SK-N-MC (cell line): ENCODE measurements at regions not wholly inside any gene's neighbourhood (a gene's known extent, or its start where the extent isn't known, plus 50 kb on each side); places are given as distances from the start of the nearest gene placed in this dataset.

Experiments used
- DNase-seq: peaks from one replicate; pipeline ENCODE4 v3.0.0-alpha.2; 2011; ENCODE audit warnings: low read depth, low spot score
- H3K27ac ChIP-seq: fragments of 200-600 bp; sonication (generic); 2 replicates; pipeline ENCODE4 v1.5.1; 2016; ENCODE audit warnings: mixed run types
- H3K36me3 ChIP-seq: fragments of 200-600 bp; sonication (generic); 2 replicates; pipeline ENCODE4 v1.6.1; 2017; ENCODE audit warnings: antibody characterized with exemption, low read length, mixed read lengths; ENCODE audit not compliant: insufficient read depth
- H3K4me3 ChIP-seq: fragments of 200-600 bp; sonication (generic); 2 replicates; pipeline ENCODE4 v1.5.1; 2016
- H3K9ac ChIP-seq: fragments of 200-600 bp; sonication (generic); 2 replicates; pipeline ENCODE4 v1.8.0; 2017; ENCODE audit warnings: mixed run types, mixed read lengths; ENCODE audit not compliant: insufficient read length
- H3K9me3 ChIP-seq: fragments of 200-600 bp; sonication (generic); 2 replicates; pipeline ENCODE4 v1.6.1; 2017; ENCODE audit warnings: low read depth, mild to moderate bottlenecking, antibody characterized with exemption, low read length, moderate library complexity, mixed read lengths
- EZH2 ChIP-seq: fragments of 200-600 bp; sonication (generic); IDR thresholded peaks from one replicate; pipeline ENCODE4 v1.6.1; 2017; ENCODE audit warnings: antibody characterized with exemption
- FOXP2 ChIP-seq: optimal IDR thresholded peaks from 2 replicates; pipeline ENCODE3; 2011; ENCODE audit warnings: mild to moderate bottlenecking, moderate library complexity; ENCODE audit not compliant: insufficient read depth; ENCODE audit errors: extremely low read length, control extremely low read depth
- POLR2AphosphoS5 ChIP-seq: IDR thresholded peaks from 2 replicates; pipeline ENCODE4 v1.6.1; 2012; ENCODE audit warnings: mild to moderate bottlenecking, low read depth, low read length, borderline replicate concordance

DNA sequence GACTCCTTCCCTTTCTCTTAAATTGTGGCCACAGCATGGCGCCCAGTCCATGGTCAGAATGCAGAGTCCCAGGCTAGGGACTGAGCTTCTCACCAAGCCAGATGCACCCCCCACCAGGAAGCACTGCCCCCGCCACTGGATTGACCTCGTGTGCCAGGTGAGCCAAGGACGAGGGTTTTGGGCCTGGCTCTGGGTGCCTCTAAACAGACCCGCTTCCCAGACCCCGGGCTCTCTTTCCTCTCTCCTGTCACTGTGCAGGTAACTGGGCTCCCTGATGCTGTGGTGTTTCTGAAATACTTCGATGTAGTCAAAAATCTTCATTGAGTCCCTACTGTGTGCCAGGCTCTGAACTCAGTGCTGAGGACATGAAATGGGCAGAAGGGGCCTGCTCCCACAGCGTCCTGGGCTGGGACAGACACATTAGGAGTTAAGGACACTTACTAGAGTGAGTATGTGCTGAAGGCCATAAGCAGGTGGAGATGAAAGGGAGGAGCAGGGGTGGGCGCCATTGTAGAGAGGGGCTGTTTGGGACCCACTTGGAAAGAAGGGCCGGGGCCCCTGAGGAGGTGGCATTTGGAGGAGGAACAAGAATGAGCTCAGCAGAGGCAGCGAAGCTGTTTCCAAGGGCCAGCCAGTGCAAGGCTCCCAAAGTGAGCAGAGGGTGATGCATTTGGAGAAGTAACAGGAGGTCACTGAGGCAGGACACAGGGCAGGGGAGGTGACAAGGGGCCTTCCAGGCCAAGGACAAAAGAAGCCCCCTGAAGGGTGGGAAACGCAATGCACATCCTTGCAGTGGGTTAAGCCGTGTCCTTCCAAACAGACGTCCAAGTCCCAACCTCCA, 217.1 kb downstream of the ANKRD60 start:
- no peak for DNase-seq
- no peak overlapping the region for H3K27ac ChIP-seq
- H3K36me3 ChIP-seq: no peaks in the 10 kb centered on the region
- TF ChIP-seq POLR2AphosphoS5 (no peak), FOXP2 (no peak), EZH2 (no peak)
- no peak overlapping the region for H3K4me3 ChIP-seq
- no peak overlapping the region for H3K9ac ChIP-seq
- no peaks in the 10 kb centered on the region for H3K9me3 ChIP-seq

DNA sequence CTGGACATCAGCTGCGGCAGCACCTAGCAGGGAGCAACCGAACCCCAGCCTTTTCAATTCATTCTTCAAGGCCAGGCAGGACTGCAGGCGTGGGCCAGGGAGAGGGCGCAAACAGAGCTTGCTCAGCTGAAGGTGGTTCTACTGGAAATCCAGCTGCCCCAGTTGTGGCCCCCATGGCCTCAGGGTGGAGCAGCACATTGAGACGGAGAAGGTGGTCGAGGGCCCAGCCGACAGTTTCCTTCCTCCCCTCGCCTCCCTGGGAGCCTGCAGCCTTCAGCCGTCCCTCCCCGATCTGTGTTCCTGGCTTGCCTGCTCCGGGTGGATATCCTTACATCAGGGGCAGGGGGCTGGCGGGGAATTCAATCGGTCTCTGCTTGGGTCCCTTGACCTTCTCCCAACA, 217.8 kb downstream of the ANKRD60 start:
- TF ChIP-seq POLR2AphosphoS5: no peak
- no peak for TF ChIP-seq EZH2
- no peak for TF ChIP-seq FOXP2
- no peaks in the 10 kb centered on the region for H3K36me3 ChIP-seq
- H3K9me3 ChIP-seq: no peaks in the 10 kb centered on the region
- no peak overlapping the region for H3K9ac ChIP-seq
- no peak overlapping the region for H3K4me3 ChIP-seq
- no peak overlapping the region for H3K27ac ChIP-seq
- no peak for DNase-seq

DNA sequence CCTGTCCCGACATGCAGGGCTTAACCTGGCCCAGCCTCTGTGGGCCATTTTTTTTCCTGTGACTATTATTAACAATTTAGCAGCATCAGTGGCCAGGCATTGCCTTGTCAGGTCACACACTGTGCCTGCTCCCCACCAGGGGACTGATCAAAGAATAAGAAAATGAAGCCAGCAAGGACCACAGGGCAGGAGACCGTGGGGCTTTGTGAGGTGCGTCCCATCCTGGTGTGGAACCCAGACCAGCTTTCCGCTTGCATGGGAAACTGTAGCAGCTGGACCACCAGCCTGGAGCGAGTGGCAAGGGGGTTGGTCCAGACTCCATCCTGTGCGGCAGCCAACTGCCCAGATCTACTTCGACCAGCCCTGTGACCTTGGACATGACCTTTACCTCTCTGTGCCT, 218.3 kb downstream of the ANKRD60 start:
- no peak overlapping the region for H3K9ac ChIP-seq
- H3K4me3 ChIP-seq: no peak overlapping the region
- no peak for DNase-seq
- H3K27ac ChIP-seq: no peak overlapping the region
- TF ChIP-seq FOXP2: no peak
- TF ChIP-seq EZH2: no peak
- TF ChIP-seq POLR2AphosphoS5: no peak
- no peaks in the 10 kb centered on the region for H3K36me3 ChIP-seq
- H3K9me3 ChIP-seq: no peaks in the 10 kb centered on the region

DNA sequence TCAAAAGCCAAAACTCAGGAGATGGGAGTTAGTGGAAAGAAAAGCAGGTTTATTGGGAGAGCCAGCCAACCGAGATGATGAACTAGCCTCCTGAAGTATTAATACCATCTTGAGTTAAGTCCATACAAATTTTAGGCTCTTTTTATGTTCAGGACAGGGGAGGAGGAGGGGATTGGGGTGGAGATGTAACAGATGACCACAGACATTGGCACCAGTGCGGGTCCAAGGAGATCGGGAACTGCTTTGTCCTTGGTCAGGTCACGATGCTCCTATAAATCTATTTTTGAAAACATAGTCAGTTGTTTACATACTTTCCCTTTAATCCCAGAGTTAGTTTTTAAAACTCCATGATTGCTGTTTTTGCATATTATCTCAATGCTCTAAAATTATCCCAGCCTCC, 219.6 kb downstream of the ANKRD60 start:
- Histone ChIP-seq H3K9ac (no peak overlapping the region), H3K9me3 (no peaks in the 10 kb centered on the region), H3K4me3 (no peak overlapping the region), H3K36me3 (no peaks in the 10 kb centered on the region), H3K27ac (no peak overlapping the region)
- no peak for DNase-seq
- TF ChIP-seq EZH2: no peak
- TF ChIP-seq POLR2AphosphoS5: no peak
- TF ChIP-seq FOXP2: no peak

DNA sequence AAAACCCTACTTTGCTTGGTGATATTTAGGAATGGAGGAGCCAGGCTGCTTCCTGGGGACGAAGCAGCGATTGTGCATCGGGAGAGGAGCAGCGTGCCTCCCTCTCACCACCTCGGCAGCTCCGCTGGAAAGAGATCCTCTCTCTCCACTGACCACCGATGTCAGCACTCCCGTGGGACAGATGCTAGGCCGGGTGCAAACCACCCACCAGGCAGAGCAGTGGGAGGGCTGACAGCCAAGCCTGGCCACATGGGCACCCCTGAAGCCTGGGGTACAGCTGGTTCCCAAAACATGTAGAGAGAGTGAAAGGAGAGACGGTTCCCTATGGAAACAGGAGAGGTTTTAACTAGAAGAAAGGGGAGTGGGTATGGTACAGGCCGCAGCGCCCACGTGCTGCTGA, 220.0 kb downstream of the ANKRD60 start:
- Histone ChIP-seq H3K36me3 (no peaks in the 10 kb centered on the region), H3K4me3 (no peak overlapping the region), H3K9me3 (no peaks in the 10 kb centered on the region), H3K27ac (no peak overlapping the region), H3K9ac (no peak overlapping the region)
- TF ChIP-seq POLR2AphosphoS5 (no peak), EZH2 (no peak), FOXP2 (no peak)
- no peak for DNase-seq

DNA sequence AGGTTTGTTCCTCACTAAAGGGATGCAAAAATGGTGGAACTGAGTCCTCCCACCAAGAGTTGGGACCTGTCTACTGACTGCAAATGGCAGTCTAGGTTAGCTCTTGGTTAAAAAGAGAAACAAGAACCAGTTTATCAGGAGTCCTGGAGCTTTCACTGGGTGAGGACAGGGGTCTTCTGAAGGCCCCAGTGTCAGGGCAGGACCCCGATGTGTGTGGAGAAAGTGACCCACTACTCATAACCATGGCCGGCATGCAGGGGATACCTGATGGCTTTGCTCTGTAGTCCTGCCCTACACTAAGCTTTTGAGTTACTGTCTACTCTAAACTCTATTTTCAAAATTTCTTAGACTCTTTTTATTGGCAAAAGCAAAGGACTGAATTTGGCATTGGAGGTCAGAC, 220.5 kb downstream of the ANKRD60 start:
- H3K36me3 ChIP-seq: no peaks in the 10 kb centered on the region
- H3K4me3 ChIP-seq: no peak overlapping the region
- no peak overlapping the region for H3K27ac ChIP-seq
- DNase-seq: no peak
- no peaks in the 10 kb centered on the region for H3K9me3 ChIP-seq
- H3K9ac ChIP-seq: no peak overlapping the region
- TF ChIP-seq EZH2: no peak
- TF ChIP-seq POLR2AphosphoS5: no peak
- no peak for TF ChIP-seq FOXP2

DNA sequence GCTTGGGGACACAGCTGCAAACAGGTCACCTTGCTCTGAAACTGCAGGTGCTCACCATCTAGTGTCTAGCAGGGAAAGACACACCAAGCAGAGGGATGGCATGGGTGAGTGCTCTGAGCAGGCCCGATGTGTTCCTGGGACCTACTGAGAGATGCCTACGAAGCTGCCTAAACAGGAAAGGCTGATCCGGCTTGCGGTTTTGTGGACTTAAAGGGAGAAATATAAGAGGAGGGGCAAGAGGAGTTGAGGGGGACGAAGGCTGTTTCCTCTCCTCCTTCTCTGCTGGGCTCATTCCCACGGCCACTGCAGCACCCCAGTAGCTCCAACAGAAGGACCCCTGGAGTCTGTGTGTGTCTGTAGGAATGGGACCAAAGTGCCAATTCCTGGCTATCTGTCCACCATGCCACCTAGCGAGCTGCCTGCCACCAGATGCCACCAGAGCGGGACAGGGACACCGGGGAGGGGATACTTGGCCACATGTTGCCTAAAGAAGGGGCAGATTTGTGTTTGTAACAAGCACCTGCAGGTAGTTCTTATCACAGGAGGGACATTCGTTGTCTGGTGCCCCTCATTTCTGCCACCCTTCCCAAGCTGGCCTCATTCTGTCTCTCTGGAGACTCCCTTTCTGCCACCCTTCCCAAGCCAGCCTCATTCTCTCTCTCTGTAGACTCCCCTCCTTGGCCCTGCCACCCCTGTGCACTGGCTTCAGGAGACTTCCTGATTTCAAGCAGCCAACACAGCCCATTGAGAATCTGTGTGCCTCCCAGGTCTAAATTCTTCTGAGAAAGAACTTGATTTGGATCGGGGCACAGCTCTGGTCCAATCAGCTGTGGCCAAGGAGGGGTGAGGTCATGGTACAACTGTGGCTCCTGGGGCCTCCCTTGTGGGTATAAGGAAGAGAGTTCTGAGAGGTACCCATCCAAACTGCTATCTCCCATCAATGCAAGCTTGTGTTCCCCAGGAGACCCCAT, 221.8 kb downstream of the ANKRD60 start:
- no peak overlapping the region for H3K9ac ChIP-seq
- no peak overlapping the region for H3K27ac ChIP-seq
- H3K4me3 ChIP-seq: no peak overlapping the region
- no peak for TF ChIP-seq POLR2AphosphoS5
- DNase-seq: no peak
- H3K9me3 ChIP-seq: no peaks in the 10 kb centered on the region
- no peaks in the 10 kb centered on the region for H3K36me3 ChIP-seq

DNA sequence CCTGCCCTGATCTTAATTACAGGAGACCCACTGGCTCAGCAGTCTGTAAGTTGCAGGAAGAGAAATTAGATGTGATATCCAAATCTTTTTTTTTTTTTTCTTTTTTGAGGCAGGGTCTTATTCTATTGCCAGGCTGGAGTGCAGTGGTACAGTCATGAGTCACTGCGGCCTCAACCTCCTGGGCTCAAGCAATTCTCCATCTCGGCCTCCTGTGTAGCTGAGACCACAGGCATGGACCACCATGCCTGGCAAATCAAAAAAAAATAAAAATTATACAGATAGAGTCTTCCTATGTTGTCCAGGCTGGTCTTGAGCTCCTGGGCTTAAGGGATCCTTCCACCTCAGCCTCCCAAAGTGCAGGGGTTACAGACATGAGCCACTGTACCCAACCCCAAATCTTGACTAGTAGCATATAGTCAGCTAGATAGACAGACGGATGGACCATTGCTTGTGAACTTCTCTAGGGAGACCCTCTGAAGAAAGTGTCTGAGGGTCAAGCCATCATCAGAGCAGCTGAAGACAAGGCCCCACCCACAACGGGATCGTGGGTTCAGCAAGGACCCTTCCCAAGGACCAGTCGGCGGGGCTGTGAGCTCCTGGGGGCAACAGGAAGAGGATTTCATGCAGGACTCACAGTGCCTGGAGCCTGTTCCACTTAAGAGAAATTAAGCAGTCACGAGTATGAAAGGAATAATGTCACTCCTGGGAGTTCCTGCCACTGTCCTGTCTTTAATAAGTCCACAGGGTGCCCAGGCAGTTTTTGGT, 222.7 kb downstream of the ANKRD60 start:
- H3K9me3 ChIP-seq: no peaks in the 10 kb centered on the region
- H3K27ac ChIP-seq: no peak overlapping the region
- H3K4me3 ChIP-seq: no peak overlapping the region
- H3K36me3 ChIP-seq: no peaks in the 10 kb centered on the region
- H3K9ac ChIP-seq: no peak overlapping the region
- TF ChIP-seq FOXP2 (no peak), EZH2 (no peak), POLR2AphosphoS5 (no peak)
- no peak for DNase-seq
